DMS153 treated with DMSO at 0.1 percent for 48 hours (cell line): ENCODE measurements at regions not wholly inside any gene's neighbourhood (a gene's known extent, or its start where the extent isn't known, plus 50 kb on each side); places are given as distances from the start of the nearest gene placed in this dataset.

Experiments used
- DNase-seq: peaks from one replicate; lab custom pipeline; 2025; ENCODE audit not compliant: unreplicated experiment; lab: John Stamatoyannopoulos, UW

DNA sequence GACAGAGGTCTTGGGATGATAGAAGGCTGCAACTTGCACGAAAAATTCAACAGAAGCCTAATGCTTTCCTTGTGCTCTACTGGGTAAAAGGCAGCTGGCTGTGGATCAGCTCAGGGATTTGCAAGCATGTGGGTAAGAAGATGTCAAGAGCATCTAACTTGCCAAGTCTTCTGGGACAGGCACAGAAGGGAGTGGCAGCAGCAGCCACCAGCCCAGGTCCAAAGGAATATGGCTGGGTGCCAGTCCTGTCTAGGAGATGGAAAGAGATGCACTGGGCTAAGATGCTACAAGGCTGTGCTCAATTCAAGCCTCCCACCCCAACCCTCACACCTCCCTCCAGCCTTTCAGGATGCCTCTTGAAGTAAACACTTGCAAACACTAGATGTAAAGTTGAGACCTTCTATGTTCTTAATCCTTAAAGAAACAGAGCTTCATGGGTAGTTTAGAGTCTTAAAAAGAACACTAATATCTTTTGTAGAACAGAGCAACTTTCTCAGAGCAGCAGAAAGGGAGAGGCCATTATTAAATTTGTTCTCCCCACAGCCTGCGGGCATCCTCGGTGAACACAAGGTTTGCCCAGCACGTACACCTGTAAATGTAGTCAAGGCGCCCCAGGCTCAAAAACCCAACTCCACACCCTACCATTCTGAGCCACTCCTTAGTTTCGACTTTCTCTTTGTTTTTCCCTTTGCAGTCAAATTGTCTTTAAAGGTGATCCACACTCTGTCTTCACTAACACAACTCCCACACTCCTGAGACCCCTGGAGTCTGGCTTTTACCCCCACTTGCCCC is 64.6 kb upstream of the BCAR3 start:
- DNase-seq = no peak

DNA sequence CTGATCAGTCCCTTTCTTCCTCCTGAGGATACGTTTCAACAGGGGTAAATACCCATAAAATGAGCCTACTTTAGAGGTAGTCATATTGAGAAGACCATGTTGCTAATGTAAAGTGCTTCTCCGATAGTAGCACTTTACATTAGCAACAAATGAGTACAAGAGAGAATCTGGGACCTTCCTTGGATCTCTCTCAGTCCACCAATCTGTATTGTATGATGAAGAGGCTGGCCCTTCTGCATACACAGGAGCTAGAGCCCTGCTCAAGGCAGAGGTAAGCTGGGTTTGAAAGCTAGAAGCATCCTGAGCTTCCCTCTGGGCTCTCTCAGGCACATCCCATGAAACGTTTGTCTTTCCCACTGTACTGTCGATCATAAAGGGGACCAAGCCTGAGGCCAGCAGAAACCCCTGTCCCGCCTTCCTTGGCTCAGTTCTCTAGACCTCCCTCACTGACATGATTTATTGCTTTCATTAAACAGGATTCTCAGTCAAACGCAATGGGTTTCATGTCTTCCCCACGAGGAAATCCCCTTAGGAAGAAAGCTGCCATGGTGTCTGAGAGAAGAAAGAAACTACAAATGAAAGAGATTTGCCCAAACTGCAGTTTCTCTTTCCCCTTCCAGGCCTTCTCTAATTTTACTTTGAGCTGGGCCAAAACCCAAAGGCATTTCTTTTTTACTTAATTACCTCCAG is 62.8 kb upstream of the BCAR3 start:
- DNase-seq = no peak

DNA sequence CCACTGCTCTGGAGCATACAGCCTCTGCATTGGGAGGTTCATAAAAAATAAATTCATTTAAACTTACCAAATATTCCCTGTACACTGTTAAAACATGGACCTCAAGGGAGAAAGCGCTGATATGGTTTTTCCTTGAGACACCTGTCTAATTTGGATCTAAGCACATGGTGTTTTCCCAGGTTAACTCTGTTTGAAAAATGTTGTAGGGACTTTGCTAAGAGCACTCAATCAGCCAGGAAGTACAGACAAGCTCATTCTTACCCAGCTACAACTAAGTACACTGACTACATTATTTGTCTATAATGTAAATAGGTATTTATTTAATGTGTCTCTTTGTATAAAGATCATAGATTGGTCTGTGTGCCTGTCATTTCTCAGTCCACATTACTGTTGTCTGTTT is 61.8 kb upstream of the BCAR3 start:
- DNase-seq = no peak

DNA sequence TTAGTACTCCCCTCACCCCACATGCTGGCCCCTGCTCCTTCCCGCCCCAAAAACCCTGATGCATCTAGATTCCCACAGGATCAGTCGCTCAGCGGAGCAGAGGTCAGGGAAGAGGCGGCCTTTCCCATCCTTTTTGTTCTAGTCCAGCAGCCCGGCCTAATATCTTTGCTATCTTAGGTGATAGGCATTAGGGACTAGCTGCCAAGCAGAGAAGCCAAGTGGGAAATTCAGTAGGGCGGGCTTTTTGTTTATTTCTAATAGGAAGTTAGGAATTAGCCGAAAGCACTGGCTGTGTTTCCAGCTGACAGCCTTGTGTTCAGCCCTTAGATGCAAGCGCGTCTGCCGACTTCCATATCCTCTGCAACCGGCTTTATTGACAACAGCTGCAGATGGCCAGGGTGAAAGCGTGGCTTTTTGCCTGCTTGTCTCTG is 59.0 kb upstream of the BCAR3 start:
- DNase-seq = no peak

DNA sequence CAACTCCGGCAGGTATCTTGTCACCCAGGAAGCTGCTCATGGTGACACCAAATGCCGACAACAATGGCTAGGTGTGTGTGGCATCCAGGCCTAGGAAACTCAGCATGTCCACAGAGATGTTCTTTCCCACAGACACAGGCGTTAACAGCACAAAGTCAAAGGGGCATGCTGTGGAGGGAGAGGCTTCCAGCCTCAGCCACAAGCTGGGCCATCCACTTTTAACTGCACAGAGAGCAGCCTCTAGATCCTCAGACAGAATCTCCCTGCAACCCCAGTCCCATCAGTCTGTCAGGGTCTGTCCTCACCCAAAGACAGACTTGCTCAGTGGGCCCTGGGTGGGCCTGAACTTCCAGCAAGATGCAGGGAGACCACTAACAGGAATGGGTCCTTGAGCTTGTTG is 58.5 kb upstream of the BCAR3 start:
- DNase-seq = no peak

DNA sequence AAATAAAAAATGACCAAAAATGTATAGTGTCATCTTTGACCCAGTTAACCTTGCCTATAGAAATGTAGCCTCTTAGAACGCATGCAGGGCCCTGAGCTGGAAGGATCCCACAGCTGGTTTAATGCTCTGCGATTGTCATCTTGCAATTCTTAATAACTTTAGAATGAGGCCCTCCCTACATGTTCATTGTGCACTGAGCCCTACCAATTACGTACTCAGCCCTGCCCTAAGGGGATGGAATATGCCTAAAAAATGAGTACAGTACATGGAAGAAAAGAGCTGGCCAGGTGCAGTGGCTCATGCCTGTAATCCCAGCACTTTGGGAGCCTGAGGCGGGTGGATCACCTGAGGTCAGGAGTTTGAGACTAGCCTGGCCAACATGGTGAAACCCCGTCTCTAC is 57.8 kb upstream of the BCAR3 start:
- DNase-seq = no peak

DNA sequence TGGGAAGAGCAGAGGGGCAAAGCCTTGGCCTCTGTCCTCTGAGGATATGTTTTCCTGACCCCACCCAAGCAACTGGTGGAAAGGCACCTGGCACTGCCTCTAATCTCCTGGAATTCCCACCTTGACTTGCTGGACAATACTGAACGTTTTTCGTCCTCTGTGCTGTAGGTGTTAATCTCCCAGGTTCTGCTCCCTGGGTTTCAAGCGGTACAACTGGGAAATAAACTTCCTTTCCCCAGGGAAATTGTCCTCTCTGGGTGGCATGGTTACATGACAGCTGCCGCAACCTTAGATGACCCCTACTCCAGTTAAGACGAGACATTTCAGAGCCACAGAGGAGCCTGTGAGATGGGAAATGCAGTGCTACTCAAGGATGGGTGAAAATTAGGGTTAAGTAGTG is 57.3 kb upstream of the BCAR3 start:
- DNase-seq = no peak

DNA sequence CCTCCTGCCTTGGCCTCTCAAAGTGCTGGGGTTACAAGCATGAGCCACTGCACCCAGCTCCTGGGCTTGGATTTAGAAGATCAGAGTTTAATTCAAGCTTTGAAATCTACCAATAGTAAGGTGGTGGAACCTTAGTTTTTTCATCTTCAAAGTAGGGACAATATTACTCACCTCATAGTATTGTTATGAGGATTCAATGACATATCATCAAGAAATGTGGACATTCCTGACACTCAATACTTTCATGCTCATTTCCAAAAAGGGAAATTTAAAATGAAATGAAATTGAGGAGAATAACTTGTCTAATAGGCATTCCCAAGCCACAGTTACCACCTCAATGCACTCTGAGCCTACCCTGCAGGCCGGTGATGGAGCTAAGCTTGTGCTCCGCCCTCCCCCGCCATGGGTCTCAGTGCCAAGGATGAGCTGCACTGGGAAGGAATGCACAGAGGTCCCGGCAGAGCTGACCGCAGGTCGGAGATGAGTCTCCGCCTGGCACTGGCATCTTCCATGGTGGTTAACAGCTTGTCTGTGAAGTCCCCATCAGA is 56.5 kb upstream of the BCAR3 start:
- no peak for DNase-seq

DNA sequence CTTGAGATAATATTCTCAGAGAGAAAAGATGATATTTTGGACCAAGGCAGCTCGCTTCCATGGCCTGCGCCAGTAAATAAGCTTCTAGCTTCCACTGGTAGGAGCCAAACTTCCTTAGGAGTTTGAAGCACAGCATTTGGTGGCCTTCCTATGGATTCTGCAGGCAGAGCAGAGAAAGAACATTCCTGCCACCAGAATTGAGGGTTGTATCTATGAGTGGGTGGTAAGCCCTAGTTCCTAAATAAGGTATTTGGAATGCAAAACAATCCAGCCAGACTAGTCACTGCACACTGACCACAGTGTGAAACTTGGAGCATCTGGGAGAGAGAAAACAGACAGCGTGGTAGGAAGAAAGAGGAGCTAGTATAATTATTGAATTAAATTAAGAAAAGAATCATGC is 54.1 kb upstream of the BCAR3 start:
- DNase-seq = no peak

DNA sequence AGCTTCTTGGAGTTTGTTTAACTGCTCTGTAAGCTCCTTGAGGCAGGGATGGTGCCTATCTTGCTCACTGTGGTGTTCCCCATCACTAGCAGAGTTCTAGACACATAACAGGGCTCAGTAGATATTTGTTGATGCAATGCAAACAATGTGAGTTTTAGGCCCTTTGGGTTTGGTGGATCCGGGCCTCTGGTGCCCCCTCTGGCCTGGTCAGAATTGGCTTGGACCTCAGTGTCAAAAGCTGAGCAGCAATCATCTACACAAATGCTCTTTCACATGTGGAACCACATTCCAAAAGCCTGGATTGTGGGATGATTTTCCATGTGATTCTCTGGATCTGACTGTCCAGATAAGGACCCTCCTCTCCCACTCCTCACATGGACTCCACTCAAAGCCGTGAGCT is 53.4 kb upstream of the BCAR3 start:
- no peak for DNase-seq

DNA sequence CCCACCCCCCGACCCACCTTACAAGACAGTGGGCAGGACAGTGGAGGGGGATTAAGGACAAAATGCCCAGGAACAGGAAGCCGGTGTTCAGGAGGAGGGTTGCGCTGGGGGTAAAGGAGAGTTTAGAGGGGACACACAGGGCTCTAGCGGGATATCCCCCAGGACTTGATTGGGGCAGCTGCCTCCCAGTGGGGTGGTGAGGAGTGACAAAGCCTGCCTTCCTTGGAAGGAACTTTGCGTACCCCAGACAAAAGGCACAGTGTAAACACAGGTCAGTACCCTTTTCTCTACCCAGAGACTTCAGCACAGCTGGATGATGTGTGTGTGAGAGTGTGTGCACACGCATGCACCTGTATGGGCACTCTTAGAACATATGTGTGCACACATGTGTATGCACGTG is 51.7 kb upstream of the BCAR3 start:
- no peak for DNase-seq

DNA sequence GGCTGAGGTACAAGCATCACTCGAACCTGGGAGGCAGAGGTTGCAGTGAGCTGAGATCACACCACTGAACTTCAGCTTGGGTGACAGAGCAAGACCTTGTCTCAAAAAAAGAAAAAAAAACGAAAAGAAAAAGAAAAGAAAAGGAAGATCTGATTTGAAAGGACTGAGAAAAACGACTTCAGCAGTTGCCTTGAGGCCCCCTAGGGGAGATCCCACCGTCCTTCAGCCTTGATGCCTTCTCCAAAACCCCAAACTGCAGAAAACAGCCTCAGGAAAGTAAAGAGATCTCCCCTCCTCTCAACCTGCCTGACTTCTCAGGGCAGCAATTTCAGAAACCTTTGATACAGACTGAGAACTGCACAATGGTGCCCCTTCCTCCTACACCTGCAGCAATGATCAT is 50.9 kb upstream of the BCAR3 start:
- DNase-seq = no peak
